Immature natural killer cell (primary cell): ENCODE measurements at regions not wholly inside any gene's neighbourhood (a gene's known extent, or its start where the extent isn't known, plus 50 kb on each side); places are given as distances from the start of the nearest gene placed in this dataset.
"Not testable (repeated sequence)": the region's sequence is repeated elsewhere in the genome, so short reads cannot be mapped to it uniquely, and the experiment has no call there.

ENCODE experiments used
- DNase-seq, 3 donors: peaks; one replicate each; pipeline ENCODE4 v3.0.0; 2022; ENCODE audit warnings: mixed read lengths in 1 of 3
- H3K27ac Mint-ChIP-seq, 6 donors: one replicate each; pipeline ENCODE4 v1.8.0; 2020; ENCODE audit warnings: mixed read lengths in 6 of 6, mild to moderate bottlenecking in 5 of 6, inconsistent platforms in 4 of 6, moderate library complexity in 3 of 6
- H3K27me3 Mint-ChIP-seq, 3 donors: one replicate each; pipeline ENCODE4 v1.8.0; 2020 to 2021; ENCODE audit warnings: low read depth in 3 of 3, mild to moderate bottlenecking in 3 of 3, mixed read lengths in 3 of 3, moderate library complexity in 3 of 3, inconsistent platforms in 1 of 3
- H3K36me3 Mint-ChIP-seq, 3 donors: one replicate each; pipeline ENCODE4 v1.8.0; 2020; ENCODE audit warnings: mixed read lengths in 3 of 3, inconsistent platforms in 2 of 3, mild to moderate bottlenecking in 2 of 3
- H3K4me1 Mint-ChIP-seq, 2 donors: one replicate each; pipeline ENCODE4 v1.8.0; 2020; ENCODE audit warnings: inconsistent platforms in 2 of 2, mild to moderate bottlenecking in 2 of 2, mixed read lengths in 2 of 2, moderate library complexity in 1 of 2
- H3K4me3 Mint-ChIP-seq, 5 donors: one replicate each; pipeline ENCODE4 v1.8.0; 2020; ENCODE audit warnings: mild to moderate bottlenecking in 5 of 5, mixed read lengths in 5 of 5, inconsistent platforms in 3 of 5, moderate library complexity in 3 of 5
- H3K9me3 Mint-ChIP-seq, 6 donors: one replicate each; pipeline ENCODE4 v1.8.0; 2020; ENCODE audit warnings: mild to moderate bottlenecking in 6 of 6, mixed read lengths in 6 of 6, inconsistent platforms in 4 of 6, moderate library complexity in 3 of 6

- no peaks in the 10 kb centered on the region for H3K4me1 Mint-ChIP-seq
- H3K27me3 Mint-ChIP-seq = peaks cover 3 to 5% (median 5%) of the 10 kb centered on the region in 3 donors
- no peak overlapping the region for H3K27ac Mint-ChIP-seq
- DNase-seq = no peak
- no peak overlapping the region for H3K4me3 Mint-ChIP-seq
- no peaks in the 10 kb centered on the region for H3K9me3 Mint-ChIP-seq
- H3K36me3 Mint-ChIP-seq = no peaks in the 10 kb centered on the region
These were observed 217.0 kb upstream of the PODXL start for GRCh38 chr7:131773413-131773812.

- Mint-ChIP-seq H3K36me3 (no peaks in the 10 kb centered on the region), H3K9me3 (no peaks in the 10 kb centered on the region), H3K4me3 (no peak overlapping the region), H3K4me1 (no peaks in the 10 kb centered on the region), H3K27ac (no peak overlapping the region), H3K27me3 (peaks cover 2 to 6% (median 3%) of the 10 kb centered on the region in 3 donors)
- no peak for DNase-seq
These were observed 212.8 kb upstream of the PODXL start for GRCh38 chr7:131769241-131769640.

GRCh38 chr7:131767591-131767990 is 211.2 kb upstream of the PODXL start:
- peaks cover under 1 to 6% (median 2%) of the 10 kb centered on the region in 3 donors for H3K27me3 Mint-ChIP-seq
- H3K4me3 Mint-ChIP-seq = no peak overlapping the region
- H3K4me1 Mint-ChIP-seq = no peaks in the 10 kb centered on the region
- no peak for DNase-seq
- no peak overlapping the region for H3K27ac Mint-ChIP-seq
- no peaks in the 10 kb centered on the region for H3K36me3 Mint-ChIP-seq
- no peaks in the 10 kb centered on the region for H3K9me3 Mint-ChIP-seq

- Mint-ChIP-seq H3K4me3 (no peak overlapping the region), H3K9me3 (no peaks in the 10 kb centered on the region), H3K36me3 (no peaks in the 10 kb centered on the region), H3K4me1 (no peaks in the 10 kb centered on the region), H3K27ac (no peak overlapping the region), H3K27me3 (peaks cover 0 to 6% (median 2%) of the 10 kb centered on the region in 3 donors)
- no peak for DNase-seq
These were observed 209.1 kb upstream of the PODXL start for GRCh38 chr7:131765575-131765974.

GRCh38 chr7:131764143-131764775 is 207.8 kb upstream of the PODXL start:
- H3K36me3 Mint-ChIP-seq = no peaks in the 10 kb centered on the region
- DNase-seq = no peak

GRCh38 chr7:131762753-131763152 is 206.3 kb upstream of the PODXL start:
- H3K36me3 Mint-ChIP-seq = no peaks in the 10 kb centered on the region
- no peaks in the 10 kb centered on the region for H3K4me1 Mint-ChIP-seq
- H3K9me3 Mint-ChIP-seq = peaks cover 0 to 2% (median 0%) of the 10 kb centered on the region in 6 donors
- no peak overlapping the region for H3K4me3 Mint-ChIP-seq
- no peak overlapping the region for H3K27ac Mint-ChIP-seq
- DNase-seq = no peak
- H3K27me3 Mint-ChIP-seq = peaks cover 0 to 7% (median 2%) of the 10 kb centered on the region in 3 donors

More at GRCh38 chr7:131764143-131764775, 207.8 kb upstream of the PODXL start:
- Mint-ChIP-seq H3K9me3 (peaks cover 0 to 2% (median 0%) of the 10 kb centered on the region in 6 donors), H3K27me3 (peaks cover 0 to 7% (median 2%) of the 10 kb centered on the region in 3 donors), H3K27ac (no peak overlapping the region), H3K4me1 (no peaks in the 10 kb centered on the region), H3K4me3 (no peak overlapping the region)

- not testable (repeated sequence) for H3K27ac Mint-ChIP-seq, H3K4me1 Mint-ChIP-seq, DNase-seq, H3K36me3 Mint-ChIP-seq, H3K4me3 Mint-ChIP-seq, H3K9me3 Mint-ChIP-seq
- peaks cover 4 to 12% (median 6%) of the 10 kb centered on the region in 3 donors for H3K27me3 Mint-ChIP-seq
These were observed 199.4 kb upstream of the PODXL start for GRCh38 chr7:131755801-131756200.

GRCh38 chr7:131753620-131754222 is 197.3 kb upstream of the PODXL start:
- DNase-seq = no peak
- no peaks in the 10 kb centered on the region for H3K9me3 Mint-ChIP-seq
- H3K4me1 Mint-ChIP-seq = no peaks in the 10 kb centered on the region
- no peak overlapping the region for H3K4me3 Mint-ChIP-seq
- no peak overlapping the region for H3K27ac Mint-ChIP-seq
- no peaks in the 10 kb centered on the region for H3K36me3 Mint-ChIP-seq
- H3K27me3 Mint-ChIP-seq = peaks cover 4 to 12% (median 4%) of the 10 kb centered on the region in 3 donors

DNA sequence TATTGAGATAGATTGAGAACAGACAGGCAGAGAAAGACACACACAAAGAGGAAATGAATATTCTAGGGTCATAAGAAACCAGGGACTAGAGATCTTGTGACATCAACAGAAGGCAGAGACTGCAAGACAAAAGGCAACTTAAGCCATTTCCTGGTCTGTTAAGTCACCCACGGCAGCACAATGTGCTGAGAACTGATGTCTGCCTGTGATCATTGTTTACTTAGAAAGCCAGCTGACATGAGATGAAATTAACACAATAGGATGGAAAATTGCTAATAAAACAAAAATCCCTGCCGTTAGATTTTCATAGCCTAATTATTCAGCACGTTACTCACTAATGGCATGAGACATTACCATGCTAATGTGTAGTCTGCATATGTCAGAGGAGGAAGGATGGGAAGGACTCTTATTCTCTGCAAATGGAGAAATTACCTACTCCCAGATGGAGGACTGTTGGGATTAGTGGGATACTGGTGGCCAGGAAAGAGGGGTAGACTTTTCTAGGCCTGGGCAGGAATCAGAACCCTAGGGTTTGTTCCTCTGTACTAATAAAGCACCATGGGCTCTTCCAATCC is 191.3 kb upstream of the PODXL start:
- H3K27ac Mint-ChIP-seq = no peak overlapping the region
- peaks cover 3 to 6% (median 4%) of the 10 kb centered on the region in 3 donors for H3K27me3 Mint-ChIP-seq
- no peak for DNase-seq
- H3K9me3 Mint-ChIP-seq = peaks cover 0 to 2% (median 0%) of the 10 kb centered on the region in 6 donors
- no peaks in the 10 kb centered on the region for H3K4me1 Mint-ChIP-seq
- no peak overlapping the region for H3K4me3 Mint-ChIP-seq
- no peaks in the 10 kb centered on the region for H3K36me3 Mint-ChIP-seq

DNA sequence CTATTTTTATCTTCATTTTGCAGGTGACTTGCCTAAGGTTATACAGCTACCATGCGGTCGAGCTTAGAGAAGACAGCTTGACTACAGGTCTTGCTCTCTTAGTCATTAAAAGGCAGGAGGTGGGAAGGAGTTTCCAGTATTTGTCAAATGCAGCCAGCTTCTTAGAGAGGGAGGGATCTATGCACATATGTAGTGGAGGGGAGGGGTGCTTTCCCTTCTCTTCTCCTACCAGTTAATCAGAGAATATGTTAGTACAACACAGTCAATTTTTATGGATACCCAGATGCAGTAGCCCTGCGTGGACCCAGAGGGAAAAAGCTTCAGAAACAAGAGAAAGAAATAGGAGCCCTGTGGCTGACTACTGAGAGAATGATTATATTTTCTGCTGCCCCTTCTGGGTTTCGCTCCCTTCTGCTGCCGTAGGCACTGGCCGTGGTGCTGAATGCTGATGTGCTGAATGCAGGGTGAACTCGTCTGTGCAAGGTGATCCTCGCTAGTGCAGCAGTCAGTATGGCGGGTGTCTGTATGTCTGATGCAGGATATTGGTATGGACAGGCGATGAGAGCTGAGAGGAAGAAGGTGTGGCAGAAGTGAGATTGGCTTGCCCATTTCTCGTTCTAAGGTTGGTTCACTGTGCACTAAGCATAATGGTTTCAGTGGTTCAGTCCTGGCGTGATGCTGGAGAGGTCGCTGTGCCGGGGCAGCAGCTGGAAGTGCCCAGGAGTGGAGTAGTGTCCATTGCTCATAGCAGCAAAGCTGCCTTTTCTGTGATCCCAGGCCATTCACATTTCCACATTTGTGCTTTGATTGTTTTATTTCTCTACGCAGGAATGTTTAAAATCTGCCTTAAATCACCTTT is 189.2 kb upstream of the PODXL start:
- no peak for DNase-seq

GRCh38 chr7:131741446-131741845 is 185.0 kb upstream of the PODXL start:
- no peaks in the 10 kb centered on the region for H3K4me1 Mint-ChIP-seq
- H3K27me3 Mint-ChIP-seq = peaks cover 4 to 14% (median 7%) of the 10 kb centered on the region in 3 donors
- H3K27ac Mint-ChIP-seq = no peak overlapping the region
- no peak overlapping the region for H3K4me3 Mint-ChIP-seq
- peaks cover 0 to 2% (median 0%) of the 10 kb centered on the region in 6 donors for H3K9me3 Mint-ChIP-seq
- no peak for DNase-seq
- no peaks in the 10 kb centered on the region for H3K36me3 Mint-ChIP-seq

More for the DNA sequence above, 189.2 kb upstream of the PODXL start:
- no peak overlapping the region for H3K27ac Mint-ChIP-seq
- H3K9me3 Mint-ChIP-seq = peaks cover 0 to 2% (median 0%) of the 10 kb centered on the region in 6 donors
- H3K36me3 Mint-ChIP-seq = no peaks in the 10 kb centered on the region
- no peaks in the 10 kb centered on the region for H3K4me1 Mint-ChIP-seq
- H3K4me3 Mint-ChIP-seq = no peak overlapping the region
- H3K27me3 Mint-ChIP-seq = peaks cover 2% of the 10 kb centered on the region in 3 donors

- Mint-ChIP-seq H3K9me3 (no peaks in the 10 kb centered on the region), H3K4me1 (no peaks in the 10 kb centered on the region), H3K27ac (no peak overlapping the region), H3K27me3 (peaks cover 2 to 20% (median 9%) of the 10 kb centered on the region in 3 donors), H3K36me3 (no peaks in the 10 kb centered on the region), H3K4me3 (no peak overlapping the region)
- DNase-seq = no peak
These were observed 181.5 kb upstream of the PODXL start for GRCh38 chr7:131737746-131738465.

- Mint-ChIP-seq H3K4me1 (no peaks in the 10 kb centered on the region), H3K27ac (no peak overlapping the region), H3K9me3 (no peaks in the 10 kb centered on the region), H3K27me3 (peaks cover 4 to 24% (median 10%) of the 10 kb centered on the region in 3 donors), H3K36me3 (no peaks in the 10 kb centered on the region), H3K4me3 (no peak overlapping the region)
- no peak for DNase-seq
These were observed 178.7 kb upstream of the PODXL start for GRCh38 chr7:131735101-131735500.
